Cerebellar nuclear complex (tissue), 1 donor: ENCODE measurements at regions not wholly inside any gene's neighbourhood (a gene's known extent, or its start where the extent isn't known, plus 50 kb on each side); places are given as distances from the start of the nearest gene placed in this dataset.
"Not testable (repeated sequence)": the region's sequence is repeated elsewhere in the genome, so short reads cannot be mapped to it uniquely, and the experiment has no call there.

Experiments used
- DNase-seq, 2 experiments: peaks; one replicate each; lab custom pipeline; 2025; lab: John Stamatoyannopoulos, UW

DNA sequence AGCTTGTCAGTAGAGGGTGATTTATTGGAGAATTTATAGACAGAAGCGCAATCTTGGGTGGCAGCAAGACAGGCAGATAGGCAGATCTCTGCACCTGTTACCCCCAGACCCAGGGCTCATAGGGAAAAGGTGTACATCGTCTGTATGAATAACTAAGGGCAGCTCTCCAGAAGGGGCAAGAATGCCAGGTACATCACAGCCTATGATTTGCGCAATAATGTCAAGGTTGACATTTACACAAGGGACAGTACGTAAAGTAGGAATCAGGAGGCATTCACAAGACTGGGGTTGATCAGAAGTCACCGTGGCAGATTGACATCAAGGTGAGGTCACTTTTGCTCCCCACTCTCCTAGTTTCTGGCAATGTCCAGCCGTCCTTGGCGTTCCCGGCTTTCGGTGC is 524.1 kb downstream of the TRIML1 start:
- DNase-seq = no peak

DNA sequence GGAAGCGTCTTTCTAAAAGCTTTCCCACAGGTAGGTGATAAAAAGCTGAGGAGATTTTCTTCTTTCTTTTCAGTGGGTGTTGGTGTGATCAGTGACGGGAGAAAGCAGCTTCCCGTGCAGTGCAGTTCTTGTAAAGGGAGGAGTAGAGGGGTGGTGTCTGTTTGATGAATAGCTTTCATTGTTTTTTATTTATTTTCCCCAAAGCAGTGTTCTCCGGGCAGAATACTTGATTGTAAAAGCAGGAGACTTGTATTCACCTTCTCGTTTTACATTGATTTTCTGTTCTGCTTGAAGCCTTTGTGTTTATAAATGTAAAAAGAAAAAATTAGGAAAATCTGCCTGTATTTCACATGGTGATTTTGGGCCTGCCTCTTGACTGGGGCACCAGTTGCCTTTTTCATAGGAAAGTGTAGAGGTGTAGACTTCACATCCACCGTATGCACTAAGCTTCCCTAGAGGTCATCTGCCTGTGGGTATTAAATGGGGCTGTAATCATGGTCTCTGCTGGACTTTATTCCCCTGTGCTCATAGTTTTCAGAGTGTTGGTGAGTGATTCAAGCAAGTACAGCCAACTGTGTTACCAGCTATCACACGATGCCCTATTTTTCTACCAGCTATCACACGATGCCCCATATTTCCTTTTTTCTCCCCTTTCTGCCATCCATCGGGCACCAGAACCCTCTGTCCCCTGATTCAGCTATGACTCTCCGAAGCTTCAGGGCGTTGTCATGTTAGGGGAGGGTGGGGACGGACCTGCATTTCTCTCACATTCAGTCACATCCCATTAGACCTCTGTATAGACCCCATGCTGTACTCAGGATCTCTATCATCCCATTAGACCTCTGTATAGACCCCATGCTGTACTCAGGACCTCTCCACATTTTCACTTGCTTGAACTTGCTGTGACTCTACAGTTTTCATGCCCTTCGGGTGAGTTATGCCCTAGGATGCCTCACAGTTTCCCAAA is 526.5 kb downstream of the TRIML1 start:
- DNase-seq = no peak

DNA sequence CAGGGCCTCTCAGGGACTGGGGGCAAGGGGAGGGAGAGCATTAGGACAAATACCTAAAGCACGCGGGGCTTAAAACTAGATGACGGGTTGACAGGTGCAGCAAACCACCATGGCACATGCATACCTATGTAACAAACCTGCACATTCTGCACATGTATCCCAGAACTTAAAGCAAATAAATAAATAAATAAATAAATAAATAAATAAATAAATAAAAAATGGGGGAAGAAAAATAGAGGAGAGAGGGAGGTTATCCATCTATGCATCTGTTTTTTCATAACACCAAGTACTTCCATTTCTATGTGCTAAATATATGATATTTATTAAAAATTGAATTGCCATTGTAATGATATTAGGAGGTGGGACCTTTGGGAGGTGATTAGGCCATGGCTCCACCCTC is 539.5 kb downstream of the TRIML1 start:
- not testable (repeated sequence) for DNase-seq

DNA sequence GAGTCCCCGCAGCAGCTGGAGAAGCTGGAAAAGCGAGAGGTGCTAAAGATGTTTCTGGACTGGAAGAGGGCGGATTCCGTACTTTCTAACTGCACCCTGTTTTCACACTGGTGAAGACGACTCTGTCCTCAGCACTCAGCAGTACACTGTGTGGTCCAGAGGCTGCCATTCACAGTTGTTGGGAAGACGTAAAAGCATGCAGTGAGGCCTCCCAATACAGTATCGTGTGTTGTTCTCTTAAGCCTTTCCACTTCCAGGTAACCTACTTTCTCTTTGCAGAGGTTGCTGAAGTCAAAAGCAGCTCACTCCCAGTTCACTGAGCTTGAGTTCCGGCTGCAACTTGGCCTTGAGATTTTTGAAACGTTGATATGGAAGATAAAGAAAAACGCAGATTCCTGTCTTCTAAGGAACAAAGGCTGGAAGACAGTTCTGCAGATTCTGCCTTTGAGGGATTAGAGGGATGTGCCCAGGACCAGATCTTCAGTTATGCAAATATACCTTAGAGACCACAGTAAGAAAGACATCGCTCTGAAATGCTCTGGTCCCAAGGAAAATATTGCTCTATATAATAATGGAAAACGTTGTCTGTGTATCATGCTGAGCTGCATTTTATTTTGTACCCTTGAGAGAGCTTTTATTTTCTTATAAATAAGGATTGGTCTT is 540.9 kb downstream of the TRIML1 start:
- DNase-seq = no peak

DNA sequence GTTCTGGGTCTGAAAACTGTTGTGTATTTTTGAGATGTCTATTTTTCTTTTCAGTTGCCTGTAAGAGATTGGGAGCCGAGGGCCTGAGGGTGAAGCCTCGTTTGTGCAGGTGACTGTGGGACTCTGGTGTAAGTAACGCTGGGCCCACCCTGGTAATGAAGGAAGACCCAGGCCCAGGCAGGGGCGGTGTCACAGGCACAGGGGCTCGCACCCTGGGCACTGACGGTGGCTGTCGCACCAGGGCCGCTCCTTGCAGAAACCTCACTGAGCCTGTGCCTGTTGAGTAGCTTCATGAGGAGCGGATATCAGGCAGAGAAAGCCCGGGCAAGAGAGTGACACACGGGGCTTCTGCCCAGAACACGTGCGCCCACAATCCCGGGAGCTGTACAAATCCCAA is 541.4 kb downstream of the TRIML1 start:
- no peak for DNase-seq

DNA sequence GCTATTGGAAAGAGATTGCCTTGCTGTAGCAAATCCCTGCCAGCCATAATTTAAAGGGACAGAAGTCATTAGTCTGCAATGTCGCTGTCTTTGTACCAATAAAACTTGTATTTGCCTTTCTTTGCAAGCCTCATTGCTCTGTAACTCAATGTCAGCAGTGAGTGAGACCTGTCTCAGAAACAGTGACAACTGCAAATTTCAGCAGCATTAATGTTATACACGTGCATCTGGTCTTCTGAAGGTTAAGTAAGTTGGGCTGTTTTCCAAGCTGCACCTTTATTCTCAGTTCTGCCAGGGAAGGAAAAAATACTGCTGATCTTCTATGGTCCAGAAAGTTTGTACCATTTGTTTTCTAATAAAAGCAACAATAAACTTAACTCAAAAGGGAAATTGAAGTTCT is 543.1 kb downstream of the TRIML1 start:
- DNase-seq = no peak

DNA sequence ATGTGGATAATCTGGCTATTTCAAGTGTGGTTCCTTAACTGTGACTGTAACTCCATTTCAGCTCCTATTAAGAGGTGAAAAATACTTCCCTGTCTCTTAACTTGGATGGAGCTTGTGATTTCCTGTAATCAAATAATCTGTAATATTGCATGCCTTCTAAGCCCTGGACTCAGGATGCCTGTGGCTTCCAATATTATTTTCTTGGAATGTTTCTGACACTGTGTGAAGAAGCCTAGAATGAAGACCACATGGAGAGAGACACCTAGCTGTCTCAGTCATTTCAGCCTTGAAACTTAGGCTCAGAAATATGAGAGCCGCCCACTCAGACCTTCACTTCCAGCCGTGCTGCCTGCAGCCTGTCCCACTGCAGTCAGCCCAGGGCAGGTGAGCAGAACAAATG is 544.3 kb downstream of the TRIML1 start:
- no peak for DNase-seq

DNA sequence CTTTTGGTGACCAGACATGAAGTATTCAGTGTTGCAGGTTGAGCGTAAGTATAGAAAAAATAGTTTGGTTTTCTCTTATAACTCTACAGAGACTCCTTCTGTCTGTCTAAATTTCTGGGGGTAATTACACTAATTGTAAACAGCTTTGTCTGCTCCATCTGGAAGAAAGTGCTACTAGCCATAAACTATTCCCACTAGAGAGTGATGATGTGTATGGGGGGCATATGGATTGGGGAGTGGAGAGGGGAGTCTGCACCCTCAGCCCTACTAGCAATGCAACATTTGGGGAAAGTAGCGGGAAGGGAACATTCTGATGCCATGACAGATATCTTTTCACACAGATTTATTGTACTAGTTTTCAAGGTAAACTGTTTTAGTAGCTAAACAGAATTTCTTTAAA is 549.7 kb downstream of the TRIML1 start:
- no peak for DNase-seq

DNA sequence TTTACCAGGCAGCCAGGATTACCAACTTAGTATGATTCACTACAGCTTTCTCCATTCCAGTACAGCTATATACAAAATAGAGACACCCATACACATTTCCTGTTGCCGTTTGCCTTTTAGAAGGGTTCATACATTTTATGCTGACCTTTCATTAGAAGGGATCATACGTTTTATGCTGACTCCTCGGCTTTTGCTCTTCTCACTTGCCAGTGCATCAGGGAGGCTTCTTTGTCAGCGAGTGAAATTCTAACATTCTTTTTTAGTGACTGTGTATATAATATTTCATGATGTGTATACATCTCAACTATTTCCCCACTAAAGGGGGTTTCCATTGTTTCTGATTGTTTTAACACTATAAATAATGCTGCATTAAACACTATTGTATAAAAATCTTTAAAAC is 552.6 kb downstream of the TRIML1 start:
- no peak for DNase-seq

DNA sequence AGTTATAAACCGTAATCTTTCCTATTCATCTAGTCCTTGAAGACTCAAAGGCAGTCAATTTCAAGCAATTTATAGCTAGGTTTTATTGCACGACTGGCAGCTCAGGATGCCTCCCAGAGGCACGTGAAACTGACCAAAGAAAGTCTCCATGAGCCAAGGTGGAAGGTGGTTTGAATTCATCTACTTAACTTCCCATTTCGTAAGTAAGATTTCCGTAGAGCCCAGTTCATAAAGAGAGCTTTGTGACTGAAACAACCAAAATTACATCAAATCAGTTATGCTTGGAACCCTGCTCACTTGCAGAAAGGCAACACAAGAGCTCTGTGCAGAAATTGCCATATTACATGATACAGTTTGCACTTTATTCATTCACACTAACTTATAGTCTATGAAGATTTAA is 556.0 kb downstream of the TRIML1 start:
- DNase-seq = no peak

DNA sequence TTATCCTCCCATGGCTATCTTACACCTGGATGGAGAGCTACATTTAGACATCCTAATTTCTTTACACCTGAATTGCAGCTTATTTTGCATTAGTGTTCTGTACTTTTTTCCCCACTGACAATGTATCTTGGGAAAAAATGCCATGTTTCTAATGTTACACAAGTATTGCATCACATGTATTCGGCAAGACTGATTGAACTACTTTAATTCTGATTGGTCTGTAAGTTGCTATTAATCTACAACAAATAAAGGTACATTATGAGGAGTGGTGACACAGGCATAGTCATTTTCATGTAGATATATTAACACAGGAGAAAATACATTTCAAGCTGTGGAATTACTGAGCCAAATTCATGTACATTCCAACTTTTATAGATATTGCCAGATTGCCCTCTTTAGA is 558.0 kb downstream of the TRIML1 start:
- no peak for DNase-seq

DNA sequence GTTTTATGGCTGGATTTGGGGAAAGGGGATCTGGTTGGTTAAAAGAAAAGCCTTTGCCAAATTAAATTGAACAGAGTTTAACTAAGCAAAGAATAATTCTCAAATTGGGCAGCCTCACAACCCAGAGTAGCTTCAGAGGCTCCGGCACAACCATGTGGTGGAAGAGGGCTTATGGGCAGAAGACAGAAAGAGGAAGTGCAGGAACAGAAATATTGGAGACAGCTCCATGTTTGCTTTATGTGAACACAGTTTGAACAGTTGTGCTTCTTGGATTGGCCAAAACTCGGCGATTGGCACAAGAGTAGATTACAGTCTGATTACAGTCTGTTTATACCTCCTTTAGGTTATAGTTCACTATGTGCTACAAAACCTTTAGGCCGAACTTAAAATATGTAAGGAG is 562.7 kb downstream of the TRIML1 start:
- DNase-seq = no peak

DNA sequence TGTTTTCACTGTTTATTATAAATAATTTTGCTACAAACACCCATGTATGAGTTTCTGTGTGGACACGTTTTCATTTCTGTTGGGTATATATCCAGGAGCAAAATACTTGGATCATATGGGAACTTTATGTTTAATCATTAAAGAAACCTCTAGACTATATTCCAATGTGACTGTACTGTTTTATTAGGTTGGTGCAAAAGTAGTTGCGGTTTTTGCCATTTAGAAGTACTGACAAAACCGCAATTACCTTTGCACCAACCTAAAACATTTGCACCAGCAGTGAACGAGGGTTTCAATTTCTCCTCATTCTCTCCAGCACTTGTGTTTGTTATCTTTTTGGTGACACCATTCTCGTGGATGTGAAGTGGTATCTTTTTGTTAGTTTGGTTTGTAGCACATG is 565.0 kb downstream of the TRIML1 start:
- no peak for DNase-seq

DNA sequence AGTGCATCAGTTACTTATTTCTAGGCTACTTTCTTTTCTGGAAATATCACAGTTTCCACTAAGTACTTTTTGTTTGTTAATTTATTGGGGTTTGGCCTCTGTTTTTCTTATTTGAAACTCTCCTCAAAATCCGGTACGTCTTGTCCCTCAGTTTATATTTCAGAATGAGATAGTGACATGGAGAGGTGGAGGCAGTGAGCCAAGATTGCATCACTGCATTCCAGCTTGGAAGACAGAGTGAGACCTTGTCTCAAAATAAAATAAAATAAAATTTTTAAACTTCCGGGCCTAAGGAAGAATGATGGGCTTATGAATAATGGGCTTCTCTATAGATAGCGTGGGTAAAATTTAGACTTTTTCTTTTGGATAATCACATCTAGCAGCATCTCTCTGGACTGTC is 567.8 kb downstream of the TRIML1 start:
- DNase-seq = no peak

DNA sequence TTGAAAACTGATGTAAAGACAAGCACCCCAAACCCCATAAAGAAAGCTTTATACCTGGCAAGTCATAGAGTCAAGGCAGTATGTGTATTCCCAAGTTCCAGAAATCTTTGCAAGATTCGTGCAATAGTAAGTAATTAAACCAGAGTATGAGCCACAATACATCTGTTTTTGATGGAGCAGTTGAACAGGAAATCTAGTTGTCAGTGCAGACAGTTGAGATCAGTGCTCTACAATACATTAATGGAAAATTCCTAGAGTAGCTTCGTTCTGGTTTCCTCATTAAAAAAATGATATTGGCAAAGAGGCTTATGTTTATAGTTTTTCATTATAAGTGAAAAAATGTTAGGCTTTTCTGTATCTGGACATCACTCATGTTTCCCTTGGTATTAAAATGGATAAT is 575.3 kb downstream of the TRIML1 start:
- no peak for DNase-seq

DNA sequence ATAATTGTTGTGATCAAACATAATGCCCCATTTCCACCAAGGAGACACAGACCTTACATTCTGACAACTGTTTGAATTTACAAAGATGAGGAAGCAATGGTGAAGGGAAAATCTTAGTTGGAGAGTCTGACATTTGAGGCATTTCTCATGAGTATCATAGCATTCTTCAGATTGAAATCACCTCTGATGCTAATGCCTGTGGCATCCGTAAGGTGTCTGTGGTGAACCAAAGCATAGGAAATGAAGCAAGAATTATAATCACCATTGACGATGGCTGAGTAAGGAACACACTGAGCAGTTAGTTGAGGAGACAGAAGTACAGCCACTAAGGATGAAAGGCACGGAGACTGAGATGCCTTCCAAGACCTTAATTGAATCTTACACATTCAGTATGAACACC is 575.7 kb downstream of the TRIML1 start:
- DNase-seq = no peak

DNA sequence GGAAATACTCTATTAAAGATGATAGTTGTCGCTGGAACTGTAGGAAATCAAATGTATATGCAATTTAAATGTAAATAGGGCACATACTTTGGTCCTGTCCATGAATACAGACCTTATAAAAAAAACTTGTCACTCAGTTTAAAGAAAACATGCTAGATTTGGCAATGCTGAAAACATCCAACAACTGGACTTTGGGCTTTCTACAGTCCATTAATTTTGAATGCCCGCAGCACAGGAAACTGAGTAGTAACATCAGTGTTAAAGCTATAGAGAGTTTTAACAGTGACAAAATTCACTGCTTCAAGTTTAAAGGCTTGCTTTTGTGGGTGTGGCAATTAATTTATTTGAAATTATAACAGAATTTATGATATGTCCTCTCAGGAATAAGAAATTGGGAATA is 578.4 kb downstream of the TRIML1 start:
- DNase-seq = no peak

DNA sequence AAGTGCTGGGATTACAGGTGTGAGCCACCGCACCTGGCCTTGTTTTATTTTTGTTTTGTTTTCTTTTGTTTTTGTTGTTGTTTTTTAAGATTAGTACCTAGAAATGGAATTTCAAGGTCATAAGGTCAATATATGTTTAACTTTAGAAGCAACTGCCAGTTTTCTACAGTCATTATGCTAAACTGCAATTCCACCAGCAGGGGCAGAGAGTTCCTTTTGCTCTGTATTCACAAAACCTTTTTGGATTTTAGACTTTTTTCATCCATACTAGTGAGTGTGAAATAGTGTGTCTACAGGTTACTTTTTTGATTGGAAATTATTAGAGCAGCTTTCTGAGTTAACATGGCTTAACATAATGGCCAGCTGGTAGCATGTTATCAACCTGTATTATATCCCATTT is 580.6 kb downstream of the TRIML1 start:
- DNase-seq = no peak

DNA sequence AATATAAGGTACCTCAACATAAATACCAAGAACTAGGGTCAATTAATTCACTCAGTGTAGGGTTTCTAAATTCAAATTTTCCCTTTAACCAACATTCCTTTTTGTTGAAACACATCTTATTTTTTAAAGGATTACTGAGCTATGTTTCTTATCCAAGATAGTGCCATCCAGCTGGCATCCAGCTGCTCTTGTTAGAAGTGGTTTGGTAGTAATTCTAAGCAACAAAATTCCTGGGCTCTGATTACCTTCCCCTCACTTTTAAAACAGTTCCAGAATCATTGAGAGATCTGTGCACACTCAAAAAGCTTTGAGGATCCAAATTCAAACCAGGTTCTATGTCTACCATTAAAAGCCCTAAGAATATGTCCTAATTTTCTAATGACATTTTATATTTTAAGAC is 583.7 kb downstream of the TRIML1 start:
- no peak for DNase-seq

DNA sequence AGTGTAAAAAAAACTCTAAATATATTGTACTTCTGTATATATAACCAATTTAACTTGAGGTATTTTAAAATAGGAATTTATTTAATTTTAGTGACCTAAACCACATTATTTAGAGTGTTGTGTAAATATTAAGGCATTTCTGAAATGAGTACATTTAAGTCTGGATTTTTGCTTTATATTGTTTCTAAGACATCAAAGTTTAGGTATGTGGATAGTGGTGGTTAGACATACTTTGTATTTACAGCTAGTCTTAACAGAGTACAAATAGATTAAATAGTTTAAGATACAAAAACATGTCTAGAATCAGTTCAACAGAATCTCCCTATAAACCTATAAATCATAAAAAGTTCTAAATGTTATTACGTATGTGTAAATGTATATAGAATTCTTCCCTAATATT is 588.5 kb downstream of the TRIML1 start:
- DNase-seq = no peak

DNA sequence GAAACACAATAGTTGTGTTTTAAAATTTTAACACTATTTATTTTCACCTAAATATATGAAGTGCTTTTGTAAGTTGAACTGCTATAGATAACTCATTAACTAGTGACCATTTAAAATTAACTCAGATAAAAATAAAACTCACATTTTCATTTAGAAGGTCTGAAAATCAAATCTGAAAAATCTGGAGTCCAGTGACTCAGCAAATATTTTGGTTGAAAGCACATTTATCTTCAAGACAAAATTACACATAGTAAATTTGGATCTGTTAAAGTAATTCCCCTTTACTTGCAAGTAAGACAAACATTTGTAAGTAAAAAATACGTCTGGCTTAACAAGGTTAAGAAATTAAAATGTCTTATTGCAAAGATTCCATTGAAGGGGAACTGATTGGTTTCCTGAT is 589.1 kb downstream of the TRIML1 start:
- no peak for DNase-seq

DNA sequence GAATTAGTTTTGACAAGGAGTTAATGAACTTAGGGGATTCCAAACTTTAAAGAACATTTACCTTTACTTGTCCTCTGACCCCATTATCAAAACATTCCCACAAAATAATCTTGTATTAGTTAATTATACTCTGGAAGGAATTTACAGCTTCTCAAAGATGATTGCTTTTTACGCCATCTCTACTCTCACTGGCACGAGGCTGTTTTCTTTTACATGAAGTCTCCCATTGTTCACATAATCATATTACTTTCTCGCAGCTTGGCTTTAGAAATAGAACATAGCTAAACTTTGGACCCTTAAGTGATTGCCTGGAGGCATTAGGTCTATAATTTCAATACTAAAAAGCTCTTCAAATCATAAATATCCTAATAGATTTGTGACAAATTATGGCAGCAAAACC is 592.9 kb downstream of the TRIML1 start:
- DNase-seq = no peak

DNA sequence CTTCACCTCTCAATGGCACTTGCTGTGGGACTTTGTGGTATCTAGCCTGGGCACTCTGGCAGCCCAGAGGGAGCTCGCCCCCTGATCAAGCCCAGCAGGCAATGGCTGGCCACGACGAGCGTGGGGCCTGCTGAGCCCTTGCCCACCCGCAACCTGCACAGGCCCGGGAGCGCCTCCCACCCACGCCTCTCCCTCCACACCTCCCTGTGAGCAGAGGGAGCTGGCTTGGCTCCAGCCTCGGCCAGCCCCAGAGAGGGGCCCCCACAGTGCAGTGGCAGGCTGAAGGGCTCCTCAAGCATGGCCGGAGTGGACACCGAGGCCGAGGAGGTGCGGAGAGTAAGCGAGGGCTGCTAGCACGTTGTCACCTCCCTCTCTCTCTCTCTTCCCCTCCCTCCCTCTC is 595.8 kb downstream of the TRIML1 start:
- no peak for DNase-seq
